Progenitor cell of endocrine pancreas (in vitro differentiated cells): ENCODE measurements at regions not wholly inside any gene's neighbourhood (a gene's known extent, or its start where the extent isn't known, plus 50 kb on each side); places are given as distances from the start of the nearest gene placed in this dataset.

Experiments used
- DNase-seq: peaks from one replicate; pipeline ENCODE4 v3.0.0; 2021; ENCODE audit warnings: low spot score; ENCODE audit not compliant: unreplicated experiment
- H3K27ac Mint-ChIP-seq: 2 replicates; pipeline ENCODE4 v1.8.0; 2021; ENCODE audit warnings: mild to moderate bottlenecking, moderate library complexity, mixed read lengths
- H3K27me3 Mint-ChIP-seq: 2 replicates; pipeline ENCODE4 v1.8.0; 2021; ENCODE audit warnings: mixed read lengths
- H3K36me3 Mint-ChIP-seq: 2 replicates; pipeline ENCODE4 v1.8.0; 2022; ENCODE audit warnings: mixed read lengths; ENCODE audit not compliant: insufficient read depth
- H3K4me1 Mint-ChIP-seq: 2 replicates; pipeline ENCODE4 v1.8.0; 2021; ENCODE audit warnings: low read depth, mixed read lengths
- H3K4me3 Mint-ChIP-seq: 2 replicates; pipeline ENCODE4 v1.8.0; 2021; ENCODE audit warnings: low read depth, mild to moderate bottlenecking, moderate library complexity, mixed read lengths
- H3K9me3 Mint-ChIP-seq: 2 replicates; pipeline ENCODE4 v1.8.0; 2021; ENCODE audit warnings: low read depth, mixed read lengths
- TF ChIP-seq, protein P1 (sequence below): fragments of 200-600 bp; sonication (generic); IDR thresholded peaks from one replicate; pipeline ENCODE4 v1.5.0; 2021; ENCODE audit warnings: antibody characterized with exemption, mild to moderate bottlenecking; ENCODE audit not compliant: unreplicated experiment

DNA sequence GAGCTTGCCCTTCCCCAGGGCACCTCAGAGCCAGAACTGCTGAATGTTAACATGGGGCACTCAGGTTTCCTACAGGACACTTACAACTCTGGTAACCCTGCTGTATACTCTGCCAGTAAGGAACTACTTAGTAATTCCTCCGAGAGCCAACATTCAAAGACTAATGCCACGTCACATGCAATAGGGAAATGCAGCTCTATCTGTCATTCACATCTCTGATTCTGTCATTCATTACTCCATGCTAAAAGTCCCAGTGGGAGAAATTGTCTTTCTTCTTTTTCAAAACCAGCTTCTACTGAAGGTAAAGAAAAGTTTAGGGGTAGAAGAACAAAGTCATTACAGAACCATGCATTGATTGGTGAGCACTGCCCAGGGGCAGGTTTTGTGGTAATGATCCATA, 189.2 kb downstream of the DAD1 start:
- DNase-seq, result no peak
- Mint-ChIP-seq H3K9me3 (no peaks in the 10 kb centered on the region), H3K4me1 (peaks cover 5% of the 10 kb centered on the region), H3K36me3 (no peaks in the 10 kb centered on the region), H3K4me3 (no peak overlapping the region), H3K27ac (no peak overlapping the region), H3K27me3 (peaks cover 7% of the 10 kb centered on the region)
- TF ChIP-seq, protein P1, sequence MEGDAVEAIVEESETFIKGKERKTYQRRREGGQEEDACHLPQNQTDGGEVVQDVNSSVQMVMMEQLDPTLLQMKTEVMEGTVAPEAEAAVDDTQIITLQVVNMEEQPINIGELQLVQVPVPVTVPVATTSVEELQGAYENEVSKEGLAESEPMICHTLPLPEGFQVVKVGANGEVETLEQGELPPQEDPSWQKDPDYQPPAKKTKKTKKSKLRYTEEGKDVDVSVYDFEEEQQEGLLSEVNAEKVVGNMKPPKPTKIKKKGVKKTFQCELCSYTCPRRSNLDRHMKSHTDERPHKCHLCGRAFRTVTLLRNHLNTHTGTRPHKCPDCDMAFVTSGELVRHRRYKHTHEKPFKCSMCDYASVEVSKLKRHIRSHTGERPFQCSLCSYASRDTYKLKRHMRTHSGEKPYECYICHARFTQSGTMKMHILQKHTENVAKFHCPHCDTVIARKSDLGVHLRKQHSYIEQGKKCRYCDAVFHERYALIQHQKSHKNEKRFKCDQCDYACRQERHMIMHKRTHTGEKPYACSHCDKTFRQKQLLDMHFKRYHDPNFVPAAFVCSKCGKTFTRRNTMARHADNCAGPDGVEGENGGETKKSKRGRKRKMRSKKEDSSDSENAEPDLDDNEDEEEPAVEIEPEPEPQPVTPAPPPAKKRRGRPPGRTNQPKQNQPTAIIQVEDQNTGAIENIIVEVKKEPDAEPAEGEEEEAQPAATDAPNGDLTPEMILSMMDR, result no peak

GRCh38 chr14:22397221-22397737, 191.7 kb downstream of the DAD1 start:
- Mint-ChIP-seq H3K27ac (no peak overlapping the region), H3K27me3 (peaks cover 16% of the 10 kb centered on the region), H3K36me3 (no peaks in the 10 kb centered on the region), H3K4me3 (no peak overlapping the region), H3K9me3 (no peaks in the 10 kb centered on the region), H3K4me1 (no peaks in the 10 kb centered on the region)
- DNase-seq, result no peak
- TF ChIP-seq, protein P1, result no peak

DNA sequence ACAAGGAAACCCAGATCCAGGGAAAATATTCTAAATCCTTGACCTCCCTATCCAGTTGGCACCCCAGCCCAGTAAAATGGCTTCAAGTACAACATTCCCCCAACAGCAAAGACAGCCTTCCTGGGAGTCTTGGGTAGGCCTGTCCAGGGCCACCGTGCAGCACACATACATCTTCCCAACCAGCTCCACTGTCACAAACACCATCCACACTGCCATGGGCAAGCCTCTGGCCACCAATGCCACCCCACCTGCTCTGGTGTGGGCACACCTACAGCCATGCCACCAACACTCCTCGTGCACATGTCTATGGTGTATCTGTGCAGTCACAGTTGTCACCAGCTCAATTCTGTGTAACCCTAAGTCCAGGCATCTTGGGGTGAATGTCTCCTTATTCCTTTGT, 193.2 kb downstream of the DAD1 start:
- peaks cover 19% of the 10 kb centered on the region for H3K27me3 Mint-ChIP-seq
- DNase-seq, result no peak
- H3K9me3 Mint-ChIP-seq, result no peaks in the 10 kb centered on the region
- H3K4me3 Mint-ChIP-seq, result no peak overlapping the region
- TF ChIP-seq, protein P1, result no peak
- no peaks in the 10 kb centered on the region for H3K36me3 Mint-ChIP-seq
- peaks cover 6% of the 10 kb centered on the region for H3K4me1 Mint-ChIP-seq
- H3K27ac Mint-ChIP-seq, result no peak overlapping the region

DNA sequence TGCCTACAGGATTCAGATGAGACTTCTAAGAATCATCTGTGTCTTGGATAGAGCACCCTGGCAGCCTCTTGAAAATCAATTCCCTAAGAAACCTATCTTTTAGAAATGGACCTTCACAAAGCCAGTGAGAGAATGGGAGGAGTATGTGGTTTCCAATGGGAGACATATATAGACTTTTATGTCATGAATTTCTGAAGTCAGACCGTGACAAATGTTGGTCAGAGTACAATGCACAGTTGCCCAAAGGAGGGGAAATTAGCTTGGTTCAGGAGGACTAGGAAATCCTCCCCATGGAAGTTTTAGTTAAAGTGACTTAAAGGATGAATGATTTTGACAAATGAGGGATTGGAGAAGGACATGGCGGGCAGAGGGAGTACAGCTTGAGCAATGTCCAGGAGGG, 194.4 kb downstream of the DAD1 start:
- no peak for DNase-seq
- Mint-ChIP-seq H3K4me1 (peaks cover 7% of the 10 kb centered on the region), H3K4me3 (no peak overlapping the region), H3K27ac (no peak overlapping the region), H3K27me3 (peaks cover 19% of the 10 kb centered on the region), H3K36me3 (no peaks in the 10 kb centered on the region), H3K9me3 (no peaks in the 10 kb centered on the region)
- TF ChIP-seq, protein P1, result no peak

GRCh38 chr14:22393796-22394195, 195.2 kb downstream of the DAD1 start:
- H3K9me3 Mint-ChIP-seq, result no peaks in the 10 kb centered on the region
- peaks cover 19% of the 10 kb centered on the region for H3K27me3 Mint-ChIP-seq
- no peak overlapping the region for H3K4me3 Mint-ChIP-seq
- peaks cover 7% of the 10 kb centered on the region for H3K4me1 Mint-ChIP-seq
- H3K36me3 Mint-ChIP-seq, result no peaks in the 10 kb centered on the region
- TF ChIP-seq, protein P1, result no peak
- DNase-seq, result no peak
- H3K27ac Mint-ChIP-seq, result no peak overlapping the region
